ENCODE measurements at regions not wholly inside any gene's neighbourhood (a gene's known extent, or its start where the extent isn't known, plus 50 kb on each side); places are given as distances from the start of the nearest gene placed in this dataset.

- ATAC-seq (no peak), DNase-seq (no peak)
- H3K4me3 Mint-ChIP-seq = no peak overlapping the region
- H3K4me1 Mint-ChIP-seq (ENCODE audit: low read depth) = no peaks in the 10 kb centered on the region
- H3K27me3 Mint-ChIP-seq (ENCODE audit: low read depth) = peaks cover 12% of the 10 kb centered on the region
- no peaks in the 10 kb centered on the region for H3K36me3 Mint-ChIP-seq (ENCODE audit: insufficient read depth)
- H3K9me3 Mint-ChIP-seq = no peaks in the 10 kb centered on the region
Observed at GRCh38 chr4:112881842-112882241, 167.6 kb upstream of the ANK2 start.

GRCh38 chr4:112882286-112882685 lies 167.2 kb upstream of the ANK2 start:
- no peaks in the 10 kb centered on the region for H3K4me1 Mint-ChIP-seq (ENCODE audit: low read depth)
- H3K36me3 Mint-ChIP-seq (ENCODE audit: insufficient read depth) = no peaks in the 10 kb centered on the region
- H3K4me3 Mint-ChIP-seq = no peak overlapping the region
- no peak for ATAC-seq
- H3K27me3 Mint-ChIP-seq (ENCODE audit: low read depth) = peaks cover 8% of the 10 kb centered on the region
- no peaks in the 10 kb centered on the region for H3K9me3 Mint-ChIP-seq
- DNase-seq = no peak

DNA sequence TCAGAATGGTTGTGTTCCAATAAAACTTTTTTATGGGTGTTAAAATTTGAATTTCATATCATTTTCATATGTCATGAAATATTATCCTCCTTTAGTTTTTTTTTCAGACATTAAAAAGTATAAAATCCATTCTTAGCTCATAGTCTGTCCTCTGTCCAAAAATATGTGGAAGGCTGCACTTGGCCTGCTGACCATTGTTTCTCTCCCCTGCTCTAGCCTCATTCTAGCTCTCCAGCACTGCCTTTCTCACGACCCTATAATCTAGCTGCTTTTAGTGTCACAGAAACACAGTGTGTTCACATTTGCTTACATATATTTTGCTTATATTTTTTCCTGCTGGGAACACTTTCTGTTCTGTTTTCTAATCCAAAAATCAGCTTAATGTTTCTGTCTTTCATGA lies 165.0 kb upstream of the ANK2 start:
- no peaks in the 10 kb centered on the region for H3K4me1 Mint-ChIP-seq (ENCODE audit: low read depth)
- H3K27me3 Mint-ChIP-seq (ENCODE audit: low read depth) = peaks cover 7% of the 10 kb centered on the region
- no peaks in the 10 kb centered on the region for H3K36me3 Mint-ChIP-seq (ENCODE audit: insufficient read depth)
- H3K4me3 Mint-ChIP-seq = no peak overlapping the region
- H3K9me3 Mint-ChIP-seq = no peaks in the 10 kb centered on the region
- no peak for ATAC-seq
- DNase-seq = no peak

- Mint-ChIP-seq H3K27me3 (ENCODE audit: low read depth) (peaks cover 7% of the 10 kb centered on the region), H3K36me3 (ENCODE audit: insufficient read depth) (no peaks in the 10 kb centered on the region), H3K4me3 (no peak overlapping the region), H3K4me1 (ENCODE audit: low read depth) (no peaks in the 10 kb centered on the region), H3K9me3 (no peaks in the 10 kb centered on the region)
- DNase-seq = no peak
- no peak for ATAC-seq
Observed at GRCh38 chr4:112885897-112886296, 163.6 kb upstream of the ANK2 start.

GRCh38 chr4:112888622-112889021 lies 160.8 kb upstream of the ANK2 start:
- no peaks in the 10 kb centered on the region for H3K4me1 Mint-ChIP-seq (ENCODE audit: low read depth)
- no peaks in the 10 kb centered on the region for H3K36me3 Mint-ChIP-seq (ENCODE audit: insufficient read depth)
- no peaks in the 10 kb centered on the region for H3K9me3 Mint-ChIP-seq
- DNase-seq (no peak), ATAC-seq (no peak)
- no peak overlapping the region for H3K4me3 Mint-ChIP-seq
- H3K27me3 Mint-ChIP-seq (ENCODE audit: low read depth) = peaks cover 7% of the 10 kb centered on the region

DNA sequence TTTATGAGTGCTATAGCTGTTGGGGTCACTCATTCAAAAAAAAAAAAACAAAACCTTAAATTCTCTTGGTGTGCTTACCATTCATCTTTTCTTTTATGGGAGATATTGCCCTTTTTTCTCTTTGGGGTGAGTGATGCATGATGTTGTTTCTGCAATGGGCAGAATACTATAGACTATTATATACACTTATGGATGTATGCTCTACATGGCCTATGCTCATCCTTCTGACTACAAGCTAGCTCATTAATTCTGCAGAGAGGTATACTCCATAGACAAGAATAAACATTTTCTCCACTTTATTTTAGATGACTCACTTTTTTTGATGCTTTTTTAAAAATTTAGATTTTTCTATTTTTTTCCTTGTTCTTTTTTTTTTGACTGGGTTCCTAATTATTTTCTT lies 160.3 kb upstream of the ANK2 start:
- Mint-ChIP-seq H3K36me3 (ENCODE audit: insufficient read depth) (no peaks in the 10 kb centered on the region), H3K4me3 (no peak overlapping the region), H3K27me3 (ENCODE audit: low read depth) (peaks cover 7% of the 10 kb centered on the region), H3K4me1 (ENCODE audit: low read depth) (no peaks in the 10 kb centered on the region), H3K9me3 (no peaks in the 10 kb centered on the region)
- ATAC-seq = no peak
- no peak for DNase-seq

DNA sequence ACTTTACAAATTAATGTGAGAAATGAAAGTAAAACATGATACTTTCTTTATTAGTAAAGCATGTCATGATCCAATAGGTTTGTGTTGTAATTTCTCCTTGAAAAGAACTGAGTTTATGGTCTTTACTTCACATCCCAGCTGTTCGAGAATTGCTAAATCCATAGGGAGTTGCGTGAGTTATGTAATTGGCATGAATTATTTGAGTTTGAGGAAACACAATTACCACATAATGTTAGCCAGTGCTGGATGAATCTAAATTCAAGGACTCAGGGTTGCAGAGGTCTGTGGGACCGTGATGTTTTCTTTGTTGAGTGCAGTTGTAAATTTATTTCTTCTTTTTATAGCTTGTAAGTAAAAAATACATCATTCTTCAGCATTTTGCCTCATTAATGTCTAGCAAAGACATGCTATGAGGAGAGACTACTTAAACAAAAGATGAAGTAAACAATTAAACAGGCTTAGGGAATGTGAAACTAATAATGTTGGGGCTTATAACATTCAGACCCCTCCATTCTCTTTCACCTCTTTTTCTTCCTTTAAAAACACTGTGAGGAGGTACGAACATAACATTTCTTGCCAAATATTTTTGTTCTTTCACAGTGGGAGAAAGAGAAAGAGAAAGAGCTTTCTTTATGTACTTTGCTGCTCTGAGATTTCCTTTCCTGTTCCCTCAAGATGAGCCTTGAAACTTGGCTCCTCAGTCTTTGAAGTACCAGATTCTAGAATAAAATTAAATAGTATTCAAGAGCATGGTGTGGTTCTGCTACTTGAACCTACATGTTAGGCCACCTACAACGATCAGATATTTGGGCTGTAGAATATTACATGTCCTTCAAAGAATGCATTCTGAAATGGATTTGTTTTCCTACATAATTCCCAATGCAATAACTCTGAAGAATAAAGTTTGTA lies 159.6 kb upstream of the ANK2 start:
- Mint-ChIP-seq H3K36me3 (ENCODE audit: insufficient read depth) (no peaks in the 10 kb centered on the region), H3K27me3 (ENCODE audit: low read depth) (peaks cover 10% of the 10 kb centered on the region), H3K4me3 (no peak overlapping the region), H3K4me1 (ENCODE audit: low read depth) (no peaks in the 10 kb centered on the region), H3K9me3 (no peaks in the 10 kb centered on the region)
- no peak for ATAC-seq
- no peak for DNase-seq

- ATAC-seq (no peak), DNase-seq (no peak)
- Mint-ChIP-seq H3K4me3 (no peak overlapping the region), H3K36me3 (ENCODE audit: insufficient read depth) (no peaks in the 10 kb centered on the region), H3K27me3 (ENCODE audit: low read depth) (peaks cover 5% of the 10 kb centered on the region), H3K9me3 (no peaks in the 10 kb centered on the region), H3K4me1 (ENCODE audit: low read depth) (no peaks in the 10 kb centered on the region)
Observed at GRCh38 chr4:112894480-112894879, 155.0 kb upstream of the ANK2 start.

DNA sequence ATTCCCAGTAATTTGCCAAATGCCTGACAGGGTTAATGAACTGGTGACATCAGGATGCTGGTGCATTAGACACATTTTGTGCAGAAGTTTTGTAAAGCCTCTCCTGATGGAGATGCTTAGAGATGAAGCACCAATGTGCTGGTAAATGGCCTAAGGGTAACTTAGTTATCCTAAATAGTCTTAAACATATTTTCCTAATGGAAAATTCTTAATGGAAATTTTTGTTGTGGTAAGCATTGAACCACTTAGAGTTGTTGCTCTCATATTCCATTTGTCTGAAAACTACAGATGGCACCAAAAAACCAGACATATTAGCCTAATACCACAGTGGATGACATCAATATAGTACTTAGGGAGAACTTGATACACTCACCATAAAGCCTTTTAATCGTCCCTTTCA lies 154.5 kb upstream of the ANK2 start:
- H3K36me3 Mint-ChIP-seq (ENCODE audit: insufficient read depth) = no peaks in the 10 kb centered on the region
- no peak overlapping the region for H3K4me3 Mint-ChIP-seq
- H3K4me1 Mint-ChIP-seq (ENCODE audit: low read depth) = no peaks in the 10 kb centered on the region
- peaks cover 5% of the 10 kb centered on the region for H3K27me3 Mint-ChIP-seq (ENCODE audit: low read depth)
- H3K9me3 Mint-ChIP-seq = no peaks in the 10 kb centered on the region
- no peak for DNase-seq
- ATAC-seq = no peak

DNA sequence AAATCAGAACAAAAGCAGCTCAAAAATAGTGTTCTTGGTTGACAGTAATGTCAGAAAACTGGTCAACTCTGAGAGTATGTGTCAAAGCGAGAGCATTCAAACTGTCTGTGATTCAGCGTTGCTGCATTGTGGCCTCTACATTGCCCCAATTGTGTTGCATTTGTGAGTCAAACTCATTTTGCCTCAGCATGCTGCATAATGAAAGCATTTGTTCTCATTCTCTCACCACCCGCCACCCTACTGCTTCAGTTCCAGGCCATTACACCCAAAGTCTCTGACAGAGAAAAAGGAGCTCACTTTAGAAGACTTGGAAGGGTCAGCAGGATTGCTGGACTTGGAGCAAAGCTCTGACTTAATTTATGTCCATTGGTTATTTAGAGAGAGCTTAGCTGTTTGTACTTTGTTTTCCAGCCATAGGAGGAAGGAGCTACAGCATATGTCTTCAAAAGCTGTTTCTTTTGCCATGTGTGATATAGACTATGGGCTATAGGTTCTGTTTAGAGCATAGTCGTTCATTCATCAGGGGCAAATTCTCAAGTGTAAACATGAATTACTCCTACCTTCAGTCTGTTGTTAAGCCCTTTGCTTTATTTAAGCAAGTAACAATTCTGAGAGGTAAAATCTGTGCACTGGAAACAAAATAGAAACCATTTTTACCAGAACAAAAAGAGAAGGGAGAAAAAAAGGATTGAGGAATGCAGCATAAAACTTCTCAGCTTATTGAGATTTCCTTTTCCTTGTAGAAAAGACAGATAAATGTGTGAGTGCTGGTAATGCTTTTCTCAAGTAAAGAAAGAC lies 153.4 kb upstream of the ANK2 start:
- ATAC-seq (no peak), DNase-seq (no peak)
- Mint-ChIP-seq H3K36me3 (ENCODE audit: insufficient read depth) (no peaks in the 10 kb centered on the region), H3K27me3 (ENCODE audit: low read depth) (peaks cover 6% of the 10 kb centered on the region), H3K4me1 (ENCODE audit: low read depth) (no peaks in the 10 kb centered on the region), H3K9me3 (no peaks in the 10 kb centered on the region), H3K4me3 (no peak overlapping the region)

- H3K27me3 Mint-ChIP-seq (ENCODE audit: low read depth) = peaks cover 6% of the 10 kb centered on the region
- no peak for DNase-seq
- no peaks in the 10 kb centered on the region for H3K36me3 Mint-ChIP-seq (ENCODE audit: insufficient read depth)
- no peak for ATAC-seq
- no peaks in the 10 kb centered on the region for H3K4me1 Mint-ChIP-seq (ENCODE audit: low read depth)
- no peaks in the 10 kb centered on the region for H3K9me3 Mint-ChIP-seq
- H3K4me3 Mint-ChIP-seq = no peak overlapping the region
Observed at GRCh38 chr4:112896609-112897190, 152.8 kb upstream of the ANK2 start.

DNA sequence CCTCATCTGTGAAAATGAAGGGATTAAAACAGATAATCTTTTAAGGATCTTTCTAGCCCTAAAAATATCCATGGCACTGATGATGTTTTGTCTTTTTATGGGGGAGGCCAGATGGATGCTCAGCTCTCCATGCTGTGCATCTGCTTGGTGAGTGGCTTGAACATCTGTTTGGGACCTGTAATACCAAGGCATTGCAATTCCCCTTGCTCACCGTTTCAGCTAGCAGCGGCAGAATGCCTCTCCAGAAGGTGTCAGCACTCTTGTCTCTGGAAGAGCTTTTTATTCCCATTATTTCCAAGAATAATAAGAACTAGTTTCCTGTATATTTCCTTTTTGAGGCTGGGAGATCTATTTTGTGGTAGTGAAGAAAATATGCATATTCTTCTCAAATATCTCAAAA lies 151.9 kb upstream of the ANK2 start:
- Mint-ChIP-seq H3K4me3 (no peak overlapping the region), H3K9me3 (no peaks in the 10 kb centered on the region), H3K4me1 (ENCODE audit: low read depth) (no peaks in the 10 kb centered on the region), H3K36me3 (ENCODE audit: insufficient read depth) (no peaks in the 10 kb centered on the region), H3K27me3 (ENCODE audit: low read depth) (peaks cover 6% of the 10 kb centered on the region)
- ATAC-seq (no peak), DNase-seq (no peak)

GRCh38 chr4:112898357-112899141 lies 150.9 kb upstream of the ANK2 start:
- Mint-ChIP-seq H3K4me1 (ENCODE audit: low read depth) (no peaks in the 10 kb centered on the region), H3K36me3 (ENCODE audit: insufficient read depth) (no peaks in the 10 kb centered on the region), H3K27me3 (ENCODE audit: low read depth) (peaks cover 6% of the 10 kb centered on the region), H3K9me3 (no peaks in the 10 kb centered on the region), H3K4me3 (no peak overlapping the region)
- no peak for ATAC-seq
- DNase-seq = no peak

DNA sequence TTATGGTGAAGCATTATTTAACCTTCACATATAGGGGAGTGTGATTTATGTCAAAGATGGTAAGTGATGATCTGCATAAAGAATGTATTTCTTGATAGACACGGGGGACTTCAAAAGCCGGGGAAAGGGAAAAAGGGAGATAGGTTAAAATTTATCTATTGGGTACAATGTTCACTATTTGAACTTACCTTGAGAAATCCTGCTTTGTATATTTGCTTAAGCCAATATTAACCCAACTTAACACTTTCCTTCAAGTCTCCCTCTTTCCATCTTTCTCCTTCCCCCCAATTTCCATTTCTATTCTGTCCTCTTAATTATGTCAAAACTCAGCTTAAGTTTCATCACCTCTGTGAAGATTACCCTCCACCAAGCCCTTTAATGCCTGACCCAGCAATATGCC lies 149.0 kb upstream of the ANK2 start:
- Mint-ChIP-seq H3K4me1 (ENCODE audit: low read depth) (no peaks in the 10 kb centered on the region), H3K9me3 (no peaks in the 10 kb centered on the region), H3K36me3 (ENCODE audit: insufficient read depth) (no peaks in the 10 kb centered on the region), H3K4me3 (no peak overlapping the region), H3K27me3 (ENCODE audit: low read depth) (peaks cover 3% of the 10 kb centered on the region)
- ATAC-seq (no peak), DNase-seq (no peak)
